Activated CD4-positive, alpha-beta T cell treated with anti-CD3 and anti-CD28 coated beads, Interleukin-2, amount 50 U/mL, for 48 hours (primary cell): ENCODE measurements at regions not wholly inside any gene's neighbourhood (a gene's known extent, or its start where the extent isn't known, plus 50 kb on each side); places are given as distances from the start of the nearest gene placed in this dataset.
"Not testable (repeated sequence)": the region's sequence is repeated elsewhere in the genome, so short reads cannot be mapped to it uniquely, and the experiment has no call there.

ENCODE experiments used
- DNase-seq, 2 experiments: peaks; one replicate each; pipeline ENCODE4 v3.0.0-alpha.2; 2020

DNA sequence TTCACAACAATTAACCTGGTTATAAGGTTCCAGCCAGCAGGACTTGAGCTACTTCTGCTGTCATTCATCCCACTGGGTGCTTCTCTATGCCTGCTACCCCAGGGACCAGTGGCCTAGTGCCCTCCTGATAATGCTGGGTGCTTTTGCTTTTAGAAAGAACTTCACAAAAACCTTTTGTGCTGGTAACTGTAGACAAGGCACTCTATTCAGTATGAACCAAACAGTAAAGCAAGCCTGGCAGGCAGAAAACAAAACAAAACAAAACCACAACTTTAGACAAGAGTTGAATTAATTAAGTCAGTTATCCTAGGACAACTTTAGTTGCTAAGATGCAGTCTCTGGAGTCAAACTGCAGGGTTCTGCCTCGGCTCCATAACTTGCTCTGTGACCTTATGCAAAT, 61.9 kb upstream of the ADGRL2 start:
- DNase-seq: no peak

DNA sequence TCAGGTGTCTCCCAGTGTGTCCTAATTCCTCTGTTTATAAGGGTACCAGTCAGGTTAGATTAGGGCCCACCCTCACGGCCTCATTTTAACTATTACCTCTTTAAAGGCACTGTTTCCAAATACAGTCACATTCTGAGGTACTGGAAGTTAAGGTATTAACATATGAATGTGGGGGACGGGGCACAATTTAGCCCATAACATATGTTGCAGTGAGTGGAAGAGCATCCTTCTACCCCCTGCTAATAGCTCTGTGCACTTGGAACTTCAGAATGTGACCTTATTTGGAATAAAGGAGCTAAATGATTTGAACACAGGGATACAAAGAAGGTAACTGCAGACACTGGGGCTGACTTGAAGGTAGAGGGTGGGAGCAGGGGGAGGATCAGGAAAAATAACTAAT, 67.3 kb upstream of the ADGRL2 start:
- no peak for DNase-seq

DNA sequence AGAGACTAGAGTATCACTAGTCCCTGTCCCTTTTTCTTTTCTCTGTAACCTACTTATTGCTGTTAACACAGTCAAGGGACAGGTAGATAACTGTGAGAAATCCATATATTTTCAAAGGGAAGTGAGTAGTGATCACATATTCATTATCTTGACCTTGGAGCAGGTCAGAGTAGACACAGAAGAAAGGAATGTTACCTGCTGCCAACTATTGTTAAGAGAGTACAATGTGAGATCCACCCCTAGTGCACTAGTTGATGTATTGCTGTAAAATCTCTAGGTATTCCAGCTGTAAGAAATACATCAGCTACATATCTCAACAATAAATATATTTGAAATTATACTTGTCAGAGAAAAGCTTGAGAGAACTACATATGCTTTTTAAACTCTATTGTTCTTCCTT, 68.7 kb upstream of the ADGRL2 start:
- no peak for DNase-seq

DNA sequence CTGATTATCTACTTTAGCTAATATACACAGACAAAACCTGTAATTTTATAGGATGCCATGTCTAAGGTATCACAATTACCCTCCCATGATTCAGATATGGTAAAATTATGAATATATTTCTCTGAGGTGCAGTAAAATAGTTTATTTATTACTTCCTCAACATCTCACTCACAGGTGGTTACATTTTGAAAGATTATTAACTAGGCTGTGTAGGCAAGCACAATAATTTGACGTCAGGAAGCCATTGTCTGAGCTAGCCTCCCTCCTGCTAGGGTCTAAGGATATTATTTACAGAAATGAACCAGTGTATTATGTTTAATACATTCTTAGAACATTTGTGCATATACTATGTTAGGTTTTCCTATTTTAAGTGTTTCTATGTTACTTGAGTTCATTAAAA, 69.9 kb upstream of the ADGRL2 start:
- no peak for DNase-seq

DNA sequence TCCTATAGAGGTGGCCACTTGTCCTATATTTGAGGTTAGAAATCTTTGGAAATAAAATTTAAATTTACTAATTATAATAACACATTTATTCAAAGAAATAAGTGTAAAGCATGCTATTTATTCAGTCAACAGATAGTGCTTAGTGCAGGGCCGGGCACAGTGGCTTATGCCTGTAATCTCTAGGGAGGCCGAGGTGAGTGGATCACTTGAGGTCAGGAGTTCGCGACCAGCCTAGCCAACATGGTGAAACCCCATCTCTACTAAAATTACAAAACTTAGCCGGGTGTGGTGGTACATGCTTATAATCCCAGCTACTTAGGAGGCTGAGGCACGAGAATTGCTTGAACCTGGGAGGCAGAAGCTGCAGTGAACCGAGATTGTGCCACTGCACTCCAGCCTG, 70.4 kb upstream of the ADGRL2 start:
- DNase-seq: not testable (repeated sequence)

DNA sequence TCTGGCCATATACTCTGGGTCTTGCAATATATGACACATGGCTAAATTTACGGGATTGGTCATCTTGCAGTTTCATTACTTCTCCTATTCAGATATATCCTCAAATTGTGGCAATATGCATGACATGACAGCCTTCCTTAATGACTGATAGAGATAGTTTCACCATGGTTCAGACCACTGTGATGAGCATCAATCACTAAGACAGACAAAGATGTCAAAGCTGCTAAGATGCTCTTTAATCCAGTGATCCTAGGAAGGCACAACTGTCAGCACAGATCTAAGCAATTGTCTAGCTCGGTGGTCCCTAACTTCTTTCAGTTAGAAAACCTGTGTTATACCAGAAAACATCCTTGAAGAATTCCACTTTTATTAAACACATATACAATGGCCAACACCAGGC, 70.9 kb upstream of the ADGRL2 start:
- DNase-seq: no peak

DNA sequence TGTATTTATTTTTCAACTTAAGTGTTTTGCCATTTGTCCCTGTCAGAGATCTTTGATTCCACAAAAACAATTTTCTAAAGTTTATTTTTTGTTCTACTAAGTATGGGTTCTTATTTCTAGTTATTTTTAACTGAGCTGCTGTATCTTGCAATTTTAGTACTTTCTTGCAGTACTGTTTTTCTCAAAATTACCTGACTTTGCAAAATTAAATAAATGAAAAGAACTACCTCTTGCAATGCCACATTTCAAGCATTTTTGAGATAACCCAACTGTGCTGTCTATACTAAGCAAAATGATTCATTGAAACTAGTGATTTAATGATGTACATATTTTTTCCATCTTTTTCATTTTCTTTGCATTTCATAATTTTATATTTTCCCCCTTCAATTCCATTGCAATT, 71.5 kb upstream of the ADGRL2 start:
- DNase-seq: no peak

DNA sequence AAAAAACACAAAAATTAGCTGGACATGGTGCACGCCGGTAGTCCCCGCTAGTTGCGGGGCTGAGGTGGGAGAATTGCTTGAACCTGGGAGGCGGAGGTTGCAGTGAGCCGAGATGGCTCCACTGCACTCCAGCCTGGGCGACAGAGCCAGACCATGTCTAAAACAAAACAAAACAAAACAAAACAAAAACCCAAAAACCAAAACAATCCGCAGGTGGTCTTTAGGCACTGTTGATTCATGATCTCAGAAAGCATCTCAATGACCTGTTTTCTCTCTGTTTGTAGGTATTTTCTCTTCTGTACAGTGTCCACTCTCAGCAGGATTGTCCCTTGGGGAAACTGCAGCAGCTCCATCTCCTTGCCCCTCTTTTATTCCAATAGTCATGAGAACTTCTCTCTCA, 74.9 kb upstream of the ADGRL2 start:
- DNase-seq: no peak

DNA sequence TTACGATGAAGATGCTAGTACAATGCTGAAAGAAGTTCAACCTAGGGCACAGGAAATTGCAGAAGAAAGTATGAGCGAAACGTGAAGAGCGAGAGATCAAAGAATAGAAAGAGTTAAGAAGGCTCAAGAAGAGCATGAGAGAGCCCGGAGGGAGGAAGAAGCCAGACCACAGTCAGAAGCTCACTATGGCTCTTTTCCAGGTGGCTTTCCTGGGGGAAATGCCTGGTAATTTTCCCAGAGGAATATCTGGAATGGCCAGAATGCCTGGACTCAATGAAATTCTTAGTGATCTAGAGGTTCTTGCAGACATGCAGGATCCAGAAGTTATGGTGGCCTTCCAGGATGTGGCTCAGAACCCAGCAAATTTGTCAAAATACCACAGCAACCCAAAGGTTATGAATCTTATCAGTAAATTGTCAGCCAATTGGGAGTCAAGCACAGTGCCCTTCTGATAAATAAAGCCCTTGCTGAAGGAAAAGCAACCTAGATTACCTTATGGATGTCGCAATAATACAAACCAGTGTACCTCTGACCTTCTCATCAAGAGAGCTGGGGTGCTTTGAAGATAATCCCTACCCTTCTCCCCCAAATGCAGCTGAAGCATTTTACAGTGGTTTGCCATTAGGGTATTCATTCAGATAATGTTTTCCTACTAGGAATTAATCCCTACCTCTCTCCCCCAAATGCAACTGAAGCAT, 78.0 kb upstream of the ADGRL2 start:
- not testable (repeated sequence) for DNase-seq

DNA sequence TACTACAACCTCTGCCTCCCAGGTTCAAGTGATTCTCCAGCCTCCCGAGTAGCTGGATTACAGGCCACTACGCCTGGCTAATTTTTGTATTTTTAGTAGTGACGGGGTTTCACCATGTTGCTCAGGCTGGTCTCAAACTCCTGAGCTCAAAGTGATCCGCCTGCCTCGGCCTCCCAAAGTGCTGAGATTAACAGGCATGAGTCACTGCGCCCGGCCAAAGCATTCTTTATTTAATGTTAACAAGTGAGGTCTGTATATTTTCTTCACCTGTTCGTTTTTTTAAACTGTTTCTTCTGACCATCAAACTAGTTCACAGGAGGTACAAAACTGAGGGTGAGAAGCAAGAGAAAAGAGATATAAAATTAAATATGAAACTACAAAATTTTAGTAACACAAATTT, 80.5 kb upstream of the ADGRL2 start:
- not testable (repeated sequence) for DNase-seq

DNA sequence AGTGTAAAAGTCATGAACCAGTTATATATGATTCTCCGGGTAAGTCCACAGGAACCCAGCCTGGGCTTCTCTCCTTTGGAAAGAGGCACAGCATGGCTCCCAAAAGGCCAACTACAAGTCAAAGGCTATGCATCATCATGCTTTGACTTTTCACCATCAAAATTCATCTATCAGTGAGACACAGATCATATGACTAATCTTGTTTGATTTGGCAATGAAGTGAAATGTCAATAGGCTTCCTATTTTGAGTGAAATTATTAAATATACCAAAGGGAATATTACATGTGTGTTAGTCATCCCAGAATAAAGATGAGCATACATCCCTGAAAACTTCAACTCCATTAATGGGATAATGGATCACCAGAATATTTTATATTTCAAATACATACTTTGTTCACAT, 83.5 kb upstream of the ADGRL2 start:
- DNase-seq: no peak

DNA sequence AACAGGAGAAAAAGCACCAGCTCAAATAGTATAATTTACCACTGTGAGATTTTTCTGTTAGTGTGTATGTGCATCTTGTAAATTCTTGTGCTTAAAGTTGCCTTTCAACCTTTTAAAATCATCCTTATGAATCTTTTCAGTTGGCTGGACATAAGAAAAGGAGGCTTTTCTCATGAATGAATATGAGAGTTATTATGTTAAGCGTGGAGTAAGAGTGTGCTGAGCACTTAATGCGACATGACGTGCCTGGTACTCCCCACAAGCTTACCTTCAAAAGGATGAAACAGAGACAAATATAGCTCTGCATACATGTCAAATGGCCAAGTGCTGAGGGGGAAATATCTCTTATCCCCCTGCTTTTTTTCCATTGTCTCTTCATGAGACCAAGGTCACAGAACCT, 85.3 kb upstream of the ADGRL2 start:
- no peak for DNase-seq

DNA sequence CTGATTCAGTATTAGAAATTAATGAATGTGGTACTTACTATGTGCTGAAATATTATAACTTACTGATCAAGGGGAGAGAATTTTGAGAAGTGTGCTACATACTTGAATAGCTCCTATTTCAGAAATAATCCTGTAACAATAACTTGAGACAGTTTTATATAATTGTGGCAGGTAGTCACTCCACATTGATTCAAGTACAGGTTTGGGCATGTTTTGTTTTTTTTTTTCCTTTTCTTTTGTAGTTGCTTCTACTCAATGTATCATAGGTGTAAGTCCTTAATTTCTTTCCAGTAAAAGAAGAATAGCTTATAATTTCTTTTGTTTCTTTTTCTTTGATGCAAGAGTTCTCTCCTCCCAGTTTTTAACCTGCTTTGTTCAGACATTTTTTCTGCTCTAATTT, 86.1 kb upstream of the ADGRL2 start:
- no peak for DNase-seq

DNA sequence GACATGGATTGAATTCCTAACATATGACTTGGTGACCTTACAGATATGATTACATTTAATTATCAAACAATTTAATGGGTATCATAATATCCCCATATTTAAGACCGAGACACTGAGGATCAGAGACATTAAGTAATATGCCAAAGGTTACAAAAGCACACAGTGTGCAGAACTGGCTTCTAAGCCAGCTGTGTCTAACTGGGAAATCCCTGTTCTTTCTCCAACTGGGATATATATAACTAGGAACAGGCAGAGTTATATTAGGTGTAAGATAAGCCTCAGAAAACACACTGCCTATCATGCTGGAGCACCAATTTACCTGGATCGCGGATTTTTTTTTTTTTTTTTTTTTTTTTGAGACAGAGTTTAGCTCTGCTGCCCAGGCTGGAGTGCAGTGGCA, 88.3 kb upstream of the ADGRL2 start:
- no peak for DNase-seq

DNA sequence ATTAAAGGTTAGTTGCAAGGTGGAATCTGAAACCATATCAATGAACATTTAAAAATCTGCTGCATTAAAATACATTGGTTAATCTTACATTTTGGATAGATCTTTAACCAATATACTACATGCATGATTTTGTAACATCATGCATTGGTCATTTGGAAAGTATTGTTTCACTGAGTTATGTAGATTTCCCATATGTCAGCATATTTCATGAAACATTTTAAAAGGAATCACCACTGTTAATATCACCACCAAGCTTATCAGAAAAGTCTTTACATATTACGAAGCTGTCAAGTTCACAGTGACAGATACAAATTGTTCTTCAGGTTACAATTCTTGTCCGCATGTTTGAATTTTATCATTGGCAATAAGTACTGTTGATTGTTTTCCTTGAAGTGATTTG, 89.9 kb upstream of the ADGRL2 start:
- DNase-seq: no peak

DNA sequence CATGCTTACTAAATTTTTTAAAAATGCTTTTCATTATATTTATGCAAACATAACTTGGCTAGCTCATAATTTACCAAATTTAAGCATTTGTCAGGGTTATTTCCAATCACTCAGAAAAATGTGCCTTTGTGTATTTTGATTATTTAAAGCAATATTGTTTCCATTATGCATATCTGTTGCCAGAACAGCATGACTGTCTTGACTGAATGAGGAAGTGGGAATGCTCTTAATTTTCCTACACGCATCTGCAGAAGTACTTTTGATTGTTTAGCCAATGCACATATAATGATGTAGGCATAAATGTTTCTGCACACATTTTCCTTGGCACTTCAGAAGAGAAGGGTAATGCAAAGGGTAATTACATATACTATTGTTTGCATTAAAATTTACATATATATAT, 92.5 kb upstream of the ADGRL2 start:
- no peak for DNase-seq

DNA sequence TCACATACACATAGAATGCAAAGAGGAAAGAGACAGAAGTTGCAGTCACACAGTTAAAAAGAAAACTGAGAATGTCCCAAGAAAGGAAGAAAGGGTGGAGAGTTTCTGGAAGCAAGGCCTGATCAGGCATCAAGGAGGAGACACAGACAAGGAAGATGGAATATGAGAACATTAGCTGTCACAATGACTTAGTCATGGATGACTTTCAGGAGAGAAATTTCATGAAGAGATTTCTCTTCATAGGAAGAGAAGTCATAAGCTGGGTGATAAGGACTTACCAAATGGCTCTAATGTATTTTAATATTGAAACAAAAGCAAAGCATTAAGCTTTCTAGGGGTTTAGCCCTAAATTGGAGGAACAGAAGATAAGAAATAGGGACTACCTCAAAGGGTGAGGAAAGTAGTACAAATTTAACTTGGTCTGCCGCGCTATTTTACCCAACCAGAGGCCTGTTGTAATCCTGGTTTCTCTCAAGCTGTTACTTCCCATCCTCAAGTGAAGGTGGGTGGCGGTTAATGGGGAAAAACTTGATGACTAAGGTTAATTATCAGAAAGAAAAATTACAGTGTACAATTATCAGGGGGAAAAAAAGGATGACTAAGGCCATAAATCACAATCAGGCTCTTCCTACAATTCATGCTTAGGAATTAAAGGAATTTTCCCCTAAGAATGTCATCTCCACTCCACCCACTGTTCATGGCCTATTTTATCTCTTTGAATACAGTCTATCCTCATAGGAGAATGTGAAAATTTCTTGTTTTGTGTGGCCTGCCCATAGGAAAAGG, 93.9 kb upstream of the ADGRL2 start:
- no peak for DNase-seq

DNA sequence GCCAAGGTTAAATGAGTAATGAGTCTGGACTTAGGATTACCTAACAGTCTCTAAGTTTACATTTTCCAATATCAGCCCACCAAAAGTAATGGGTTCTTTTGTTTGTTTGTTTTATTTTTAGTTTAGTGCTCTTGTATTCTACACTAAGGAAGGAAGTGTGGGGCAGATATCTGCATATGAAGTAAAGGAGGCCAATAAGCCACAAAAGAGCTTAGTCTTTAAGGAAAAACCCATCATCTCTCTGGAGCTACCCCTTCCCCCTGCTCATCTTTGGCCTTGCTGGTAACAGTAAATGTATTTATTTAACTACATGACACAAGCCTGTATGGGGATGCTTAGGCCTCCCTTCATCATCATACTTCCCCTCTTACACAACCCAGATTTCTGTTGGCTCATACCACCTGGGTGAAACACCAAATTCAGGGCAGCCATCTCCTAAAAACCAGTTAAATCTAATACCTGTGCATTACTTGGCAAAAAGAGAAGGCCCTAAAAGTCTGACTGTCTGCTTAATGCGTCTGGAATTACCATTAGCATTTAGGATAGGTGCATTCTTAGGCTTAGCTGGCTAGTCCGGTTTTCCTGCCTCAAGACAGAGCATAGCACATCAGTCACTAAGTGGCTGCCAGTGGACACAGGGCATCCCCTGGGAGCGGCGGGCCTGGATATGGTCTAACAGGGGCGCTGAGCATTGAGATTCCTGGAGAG, 96.8 kb upstream of the ADGRL2 start:
- DNase-seq: no peak

DNA sequence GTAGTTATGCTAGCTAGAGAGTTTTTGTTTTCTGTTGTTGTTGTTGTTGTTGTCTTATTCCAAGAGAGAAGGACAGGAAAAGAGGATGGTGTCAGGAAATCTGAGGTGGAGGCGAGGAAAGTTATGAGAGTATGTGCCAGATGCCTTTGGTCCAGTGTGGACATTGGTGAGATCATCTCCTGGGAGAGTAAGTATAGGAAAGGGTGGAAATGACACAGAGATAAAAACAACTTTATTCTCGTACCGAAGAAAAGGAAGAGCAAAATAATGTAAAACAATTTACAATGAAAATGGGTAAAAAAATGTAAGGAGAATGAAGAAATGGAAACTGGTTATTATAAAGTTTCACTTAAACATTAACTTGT, 97.4 kb upstream of the ADGRL2 start:
- DNase-seq: no peak

DNA sequence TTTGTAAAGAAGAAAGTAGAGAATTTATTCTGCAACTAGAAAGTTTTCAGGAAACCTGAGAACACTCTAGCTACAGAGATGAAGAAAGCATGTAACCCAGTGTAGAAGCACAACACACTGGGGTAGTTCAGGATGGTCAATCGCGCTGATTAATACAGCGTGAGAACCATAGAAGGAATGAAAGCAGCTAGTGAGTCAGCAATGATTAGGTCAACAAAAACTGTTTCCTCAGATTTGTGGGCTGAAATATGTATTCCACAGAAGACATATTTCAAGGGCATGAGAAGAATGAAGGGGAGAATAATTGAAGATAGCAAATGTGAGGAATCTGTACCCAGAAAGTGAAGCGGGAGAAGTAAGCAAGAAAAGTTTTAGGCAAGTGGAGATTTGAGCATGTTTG, 97.8 kb upstream of the ADGRL2 start:
- DNase-seq: no peak

DNA sequence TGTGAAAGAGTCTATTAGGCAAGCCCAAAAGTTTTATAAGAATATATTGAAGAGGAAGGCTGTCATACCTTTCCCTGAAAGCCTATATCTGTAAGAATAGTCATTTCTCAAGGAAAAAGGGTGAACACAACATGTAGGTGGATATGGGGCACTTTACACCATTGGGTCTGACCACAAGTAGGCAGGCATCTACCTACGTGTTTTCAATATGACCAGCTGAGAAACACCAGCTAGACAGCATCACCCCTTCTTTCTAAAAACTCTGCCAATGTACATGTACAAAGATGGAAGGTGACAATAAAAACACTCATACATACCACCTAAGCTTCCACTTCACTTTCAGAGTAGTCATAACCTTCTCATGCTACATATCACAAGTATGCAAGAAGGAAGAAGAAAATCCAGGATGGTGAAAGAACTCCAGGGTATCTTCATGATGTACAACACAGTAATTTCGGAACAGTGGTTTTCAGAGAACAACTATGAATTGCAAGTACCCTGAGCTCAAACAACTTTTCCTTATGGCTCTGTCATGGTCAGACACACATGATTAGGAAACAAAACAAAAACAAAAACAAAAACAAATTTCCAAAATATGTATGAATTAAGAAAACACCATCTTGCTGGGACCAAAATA, 98.5 kb upstream of the ADGRL2 start:
- DNase-seq: no peak

DNA sequence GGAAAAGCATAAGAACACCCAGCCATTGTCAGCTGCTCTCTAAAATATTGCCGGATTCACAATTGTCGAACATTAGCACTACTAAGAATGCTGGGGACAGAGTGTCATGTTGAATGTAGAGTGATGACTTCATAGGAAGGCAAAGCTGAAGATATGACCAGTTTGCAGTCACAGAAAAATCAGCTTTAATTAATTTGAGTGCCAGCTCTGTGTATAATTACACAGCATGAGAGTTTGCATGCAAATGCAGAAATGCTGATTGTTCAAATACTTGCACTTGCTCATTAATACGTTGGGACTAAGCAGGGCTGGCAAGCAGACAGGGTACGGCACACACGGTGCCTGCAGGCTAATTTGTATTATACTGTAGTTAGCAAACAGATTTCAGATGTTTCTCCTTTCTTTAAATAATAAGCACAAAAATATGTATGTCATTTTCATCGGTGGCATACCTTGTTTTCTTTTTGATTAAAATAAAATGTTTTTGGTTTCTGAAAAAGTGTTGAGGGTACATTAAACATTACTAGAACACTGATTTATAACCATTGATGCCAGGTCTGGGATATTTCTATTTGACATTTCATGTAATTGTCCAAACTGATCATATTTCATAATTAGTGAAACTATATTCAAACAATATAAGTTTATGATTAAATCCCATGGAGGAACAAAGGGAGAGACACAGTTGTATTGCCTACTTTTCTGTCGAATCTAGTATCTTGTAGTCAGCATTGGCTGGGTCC, 99.8 kb upstream of the ADGRL2 start:
- no peak for DNase-seq

DNA sequence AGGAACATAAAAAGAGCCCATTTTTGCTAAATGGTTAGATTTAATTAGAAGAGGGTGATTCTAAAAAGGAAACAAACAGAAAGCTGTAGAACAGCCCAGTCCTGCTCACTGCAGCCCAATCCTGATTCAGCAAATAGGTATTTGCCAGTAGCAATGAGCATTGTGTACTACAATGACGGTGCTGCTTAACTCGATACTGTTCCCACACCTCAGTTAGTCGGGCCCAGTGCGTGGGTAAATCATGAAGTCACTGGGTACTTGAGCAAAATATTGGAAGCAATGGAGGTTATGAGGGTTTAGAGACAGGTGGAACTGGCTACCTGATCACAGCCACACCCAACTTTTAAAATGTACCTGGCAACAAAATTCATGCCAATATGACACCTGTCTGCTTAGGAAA, 101.5 kb upstream of the ADGRL2 start:
- no peak for DNase-seq
